ENCODE measurements at regions not wholly inside any gene's neighbourhood (a gene's known extent, or its start where the extent isn't known, plus 50 kb on each side); places are given as distances from the start of the nearest gene placed in this dataset.

GRCh38 chr18:41706301-41706700 lies 248.7 kb upstream of the PIK3C3 start:
- CTCF ChIA-PET (ENCODE audit: unreplicated experiment): no interaction called here
- no TSS peak for BruUV-seq (replicated peaks)

GRCh38 chr18:41703744-41704530 lies 251.1 kb upstream of the PIK3C3 start:
- no peaks in the 10 kb centered on the region for H3K79me2 ChIP-seq (ENCODE audit: insufficient read depth, low read depth, low read length)
- no peak overlapping the region for H3K27ac ChIP-seq (ENCODE audit: low read depth, low read length, poor library complexity, severe bottlenecking)
- no peak overlapping the region for H2AFZ ChIP-seq (ENCODE audit: low read length)
- DNase-seq (ENCODE audit: low spot score): no peak
- no peaks in the 10 kb centered on the region for H4K20me1 ChIP-seq (ENCODE audit: insufficient read depth, low read length)
- no peak overlapping the region for H3K4me2 ChIP-seq (ENCODE audit: low read length)
- no peaks in the 10 kb centered on the region for H3K4me1 ChIP-seq (ENCODE audit: insufficient read depth, low read length, poor library complexity, severe bottlenecking)
- no TSS peak for BruUV-seq (replicated peaks)
- ChIA-PET CTCF (ENCODE audit: unreplicated experiment) (no interaction called here), POLR2A (no interaction called here)
- H3K4me3 ChIP-seq (ENCODE audit: low read depth, low read length, poor library complexity, severe bottlenecking): no peak overlapping the region
- TF ChIP-seq EZH2phosphoT487 (IDR thresholded peaks at IDR 0.05; ENCODE audit: borderline replicate concordance, low read depth, low read length) (no peak), CTCF (conservative IDR thresholded peaks at IDR 0.05; ENCODE audit: low read length) (no peak)
- H3K36me3 ChIP-seq (ENCODE audit: insufficient read depth, low read length): no peaks in the 10 kb centered on the region
- H3K9me2 ChIP-seq (ENCODE audit: insufficient read depth, low read length): no peaks in the 10 kb centered on the region
- H3K9me3 ChIP-seq (ENCODE audit: low read length): no peaks in the 10 kb centered on the region
- intact Hi-C loops (cut with micrococcal nuclease; ENCODE audit: unreplicated experiment): no loop called here

More at GRCh38 chr18:41706301-41706700, 248.7 kb upstream of the PIK3C3 start:
- Histone ChIP-seq H3K27ac (ENCODE audit: low read depth, low read length, poor library complexity, severe bottlenecking) (no peak overlapping the region), H3K4me1 (ENCODE audit: insufficient read depth, low read length, poor library complexity, severe bottlenecking) (no peaks in the 10 kb centered on the region), H3K9me3 (ENCODE audit: low read length) (no peaks in the 10 kb centered on the region), H3K79me2 (ENCODE audit: insufficient read depth, low read depth, low read length) (no peaks in the 10 kb centered on the region), H3K4me3 (ENCODE audit: low read depth, low read length, poor library complexity, severe bottlenecking) (no peak overlapping the region), H3K36me3 (ENCODE audit: insufficient read depth, low read length) (no peaks in the 10 kb centered on the region), H2AFZ (ENCODE audit: low read length) (no peak overlapping the region), H3K4me2 (ENCODE audit: low read length) (no peak overlapping the region), H3K9me2 (ENCODE audit: insufficient read depth, low read length) (no peaks in the 10 kb centered on the region), H4K20me1 (ENCODE audit: insufficient read depth, low read length) (no peaks in the 10 kb centered on the region)
- no peak for TF ChIP-seq EZH2phosphoT487 (IDR thresholded peaks at IDR 0.05; ENCODE audit: borderline replicate concordance, low read depth, low read length)
- TF ChIP-seq CTCF (conservative IDR thresholded peaks at IDR 0.05; ENCODE audit: low read length): no peak
- POLR2A ChIA-PET: interaction anchor here (0.7 kb wide), 1 partner anchor 15 kb away, joined by 3 read pairs; no protein-coding TSS in a partner anchor
- DNase-seq (ENCODE audit: low spot score): no peak
- intact Hi-C loops (cut with micrococcal nuclease; ENCODE audit: unreplicated experiment): no loop called here

GRCh38 chr18:41700416-41700815 lies 254.6 kb upstream of the PIK3C3 start:
- Histone ChIP-seq H3K9me3 (ENCODE audit: low read length) (no peaks in the 10 kb centered on the region), H3K4me2 (ENCODE audit: low read length) (no peak overlapping the region), H4K20me1 (ENCODE audit: insufficient read depth, low read length) (no peaks in the 10 kb centered on the region), H3K4me1 (ENCODE audit: insufficient read depth, low read length, poor library complexity, severe bottlenecking) (no peaks in the 10 kb centered on the region), H3K27ac (ENCODE audit: low read depth, low read length, poor library complexity, severe bottlenecking) (no peak overlapping the region), H3K4me3 (ENCODE audit: low read depth, low read length, poor library complexity, severe bottlenecking) (no peak overlapping the region), H3K36me3 (ENCODE audit: insufficient read depth, low read length) (no peaks in the 10 kb centered on the region), H2AFZ (ENCODE audit: low read length) (no peak overlapping the region), H3K9me2 (ENCODE audit: insufficient read depth, low read length) (no peaks in the 10 kb centered on the region), H3K79me2 (ENCODE audit: insufficient read depth, low read depth, low read length) (no peaks in the 10 kb centered on the region)
- ChIA-PET POLR2A (interaction anchor here (0.7 kb wide), 1 partner anchor 452 kb away, joined by 3 read pairs; no protein-coding TSS in a partner anchor), CTCF (ENCODE audit: unreplicated experiment) (no interaction called here)
- intact Hi-C loops (cut with micrococcal nuclease; ENCODE audit: unreplicated experiment): no loop called here
- DNase-seq (ENCODE audit: low spot score): no peak
- TF ChIP-seq EZH2phosphoT487 (IDR thresholded peaks at IDR 0.05; ENCODE audit: borderline replicate concordance, low read depth, low read length): no peak
- no peak for TF ChIP-seq CTCF (conservative IDR thresholded peaks at IDR 0.05; ENCODE audit: low read length)
- BruUV-seq (replicated peaks): no TSS peak
